HEK293 (cell line): ENCODE measurements at regions not wholly inside any gene's neighbourhood (a gene's known extent, or its start where the extent isn't known, plus 50 kb on each side); places are given as distances from the start of the nearest gene placed in this dataset.

Experiments used
- CTCF ChIA-PET: fragments of 350-600 bp; formaldehyde crosslinking; extraction: SDS; loops from one replicate; lab custom pipeline; 2021; ENCODE audit warnings: antibody characterized with exemption; lab: Yijun Ruan, JAX
- POLR2A ChIA-PET: fragments of 300-600 bp; formaldehyde crosslinking; extraction: SDS; loops from one replicate; lab custom pipeline; 2020; ENCODE audit warnings: antibody characterized with exemption, inconsistent platforms; lab: Yijun Ruan, JAX
- H3K27ac ChIP-seq: fragments of 200-500 bp; sonication (Bioruptor generic); 2 replicates; pipeline ENCODE4 v1.5.1; 2014; ENCODE audit warnings: low read depth, low read length, control low read depth, inconsistent platforms; ENCODE audit errors: extremely low read depth
- H3K36me3 ChIP-seq, 2 experiments: fragments of 200-500 bp in 1 of 2; sonication (Bioruptor generic) in 1 of 2; 1 replicate in 1 of 2; 2 replicates in 1 of 2; pipeline ENCODE4 v1.5.1; 2014 to 2017; ENCODE audit warnings: inconsistent platforms in 2 of 2, low read length in 2 of 2; ENCODE audit not compliant: control insufficient read depth in 2 of 2, insufficient read depth in 1 of 2
- H3K4me1 ChIP-seq: fragments of 200-500 bp; sonication (Bioruptor generic); 2 replicates; pipeline ENCODE4 v1.5.1; 2014; ENCODE audit warnings: mild to moderate bottlenecking, low read length, inconsistent platforms; ENCODE audit not compliant: control insufficient read depth, insufficient read depth
- H3K4me3 ChIP-seq: 2 replicates; pipeline ENCODE4 v1.5.1; 2011; ENCODE audit warnings: low read depth, mild to moderate bottlenecking, control low read depth, low read length, moderate library complexity
- H3K9me3 ChIP-seq: fragments of 200-500 bp; sonication (Bioruptor generic); 2 replicates; pipeline ENCODE4 v1.5.1; 2014; ENCODE audit warnings: low read depth, low read length, inconsistent platforms; ENCODE audit not compliant: control insufficient read depth, insufficient read depth
- INSM2 ChIP-seq: fragments of 450-650 bp; formaldehyde crosslinking; IDR thresholded peaks from 2 replicates; pipeline ENCODE4 v1.5.1; 2016; ENCODE audit warnings: missing biosample characterization, missing genetic modification characterization
- MEIS1 ChIP-seq: sonication (generic); formaldehyde crosslinking; IDR thresholded peaks from 2 replicates; pipeline ENCODE4 v1.8.1; 2022; ENCODE audit warnings: missing genetic modification reagents, mild to moderate bottlenecking, borderline replicate concordance
- MYNN ChIP-seq: fragments of 450-650 bp; formaldehyde crosslinking; IDR thresholded peaks from 2 replicates; pipeline ENCODE4 v1.5.1; 2016; ENCODE audit warnings: missing biosample characterization, missing genetic modification characterization, borderline replicate concordance
- MZF1 ChIP-seq: fragments of 450-650 bp; formaldehyde crosslinking; IDR thresholded peaks from 2 replicates; pipeline ENCODE4 v1.5.1; 2017; ENCODE audit warnings: missing biosample characterization, missing genetic modification characterization, borderline replicate concordance
- SCRT2 ChIP-seq: fragments of 450-650 bp; formaldehyde crosslinking; IDR thresholded peaks from 2 replicates; pipeline ENCODE4 v1.5.1; 2016; ENCODE audit warnings: missing biosample characterization, missing genetic modification characterization
- SETDB1 ChIP-seq: IDR thresholded peaks from one replicate; pipeline ENCODE4 v1.6.1; 2017; ENCODE audit warnings: mild to moderate bottlenecking, low read length, moderate library complexity, mixed read lengths; ENCODE audit not compliant: insufficient read length
- ZBTB21 ChIP-seq: fragments of 450-650 bp; formaldehyde crosslinking; IDR thresholded peaks from 2 replicates; pipeline ENCODE4 v1.5.1; 2017; ENCODE audit warnings: missing biosample characterization, missing genetic modification characterization
- ZFP3 ChIP-seq: fragments of 450-650 bp; formaldehyde crosslinking; IDR thresholded peaks from 2 replicates; pipeline ENCODE4 v1.5.1; 2016; ENCODE audit warnings: low read depth, missing biosample characterization, missing genetic modification characterization
- ZNF211 ChIP-seq: fragments of 450-650 bp; formaldehyde crosslinking; IDR thresholded peaks from 2 replicates; pipeline ENCODE4 v1.5.1; 2016; ENCODE audit warnings: low read depth, missing biosample characterization, missing genetic modification characterization
- ZNF341 ChIP-seq: fragments of 450-650 bp; formaldehyde crosslinking; IDR thresholded peaks from 2 replicates; pipeline ENCODE4; 2016; ENCODE audit warnings: low read depth, missing biosample characterization, missing genetic modification characterization
- ZNF398 ChIP-seq: fragments of 450-650 bp; formaldehyde crosslinking; IDR thresholded peaks from 2 replicates; pipeline ENCODE4 v1.5.1; 2017; ENCODE audit warnings: missing biosample characterization, missing genetic modification characterization
- ZNF513 ChIP-seq: fragments of 450-650 bp; IDR thresholded peaks from 2 replicates; pipeline ENCODE4 v1.5.1; 2018; ENCODE audit warnings: missing biosample characterization, missing genetic modification characterization
- ZNF596 ChIP-seq: fragments of 450-650 bp; IDR thresholded peaks from 2 replicates; pipeline ENCODE4 v1.5.0; 2018; ENCODE audit warnings: missing biosample characterization, mild to moderate bottlenecking, missing genetic modification characterization, moderate library complexity
- ZNF600 ChIP-seq: fragments of 450-650 bp; formaldehyde crosslinking; IDR thresholded peaks from 2 replicates; pipeline ENCODE4 v1.5.1; 2016; ENCODE audit warnings: missing biosample characterization, missing genetic modification characterization
- ZNF623 ChIP-seq: fragments of 450-650 bp; formaldehyde crosslinking; IDR thresholded peaks from 2 replicates; pipeline ENCODE4 v1.5.1; 2016; ENCODE audit warnings: missing biosample characterization, missing genetic modification characterization
- ZNF624 ChIP-seq: fragments of 450-650 bp; formaldehyde crosslinking; IDR thresholded peaks from 2 replicates; pipeline ENCODE4 v1.5.1; 2017; ENCODE audit warnings: missing biosample characterization, missing genetic modification characterization
- ZNF670 ChIP-seq: fragments of 450-650 bp; formaldehyde crosslinking; IDR thresholded peaks from 2 replicates; pipeline ENCODE4 v1.5.1; 2016; ENCODE audit warnings: missing biosample characterization, missing genetic modification characterization, low read depth
- ZNF701 ChIP-seq: fragments of 450-650 bp; formaldehyde crosslinking; IDR thresholded peaks from 2 replicates; pipeline ENCODE4 v1.5.1; 2016; ENCODE audit warnings: missing biosample characterization, missing genetic modification characterization
- ZNF776 ChIP-seq: fragments of 450-650 bp; formaldehyde crosslinking; IDR thresholded peaks from 2 replicates; pipeline ENCODE4 v1.5.0; 2017; ENCODE audit warnings: missing biosample characterization, missing genetic modification characterization, borderline replicate concordance
- TF ChIP-seq, protein P1 (sequence below): fragments of 450-650 bp; formaldehyde crosslinking; IDR thresholded peaks from 2 replicates; pipeline ENCODE4 v1.5.1; 2016; ENCODE audit warnings: missing biosample characterization, missing genetic modification characterization
- TF ChIP-seq, protein P2 (sequence below): fragments of 450-650 bp; formaldehyde crosslinking; IDR thresholded peaks from 2 replicates; pipeline ENCODE4 v1.5.0; 2017; ENCODE audit warnings: missing biosample characterization, missing genetic modification characterization, borderline replicate concordance
- TF ChIP-seq, protein P3 (sequence below): fragments of 450-650 bp; formaldehyde crosslinking; conservative IDR thresholded peaks from 2 replicates; pipeline ENCODE4 v1.5.1; 2016; ENCODE audit warnings: low read depth, missing biosample characterization, missing genetic modification characterization

DNA sequence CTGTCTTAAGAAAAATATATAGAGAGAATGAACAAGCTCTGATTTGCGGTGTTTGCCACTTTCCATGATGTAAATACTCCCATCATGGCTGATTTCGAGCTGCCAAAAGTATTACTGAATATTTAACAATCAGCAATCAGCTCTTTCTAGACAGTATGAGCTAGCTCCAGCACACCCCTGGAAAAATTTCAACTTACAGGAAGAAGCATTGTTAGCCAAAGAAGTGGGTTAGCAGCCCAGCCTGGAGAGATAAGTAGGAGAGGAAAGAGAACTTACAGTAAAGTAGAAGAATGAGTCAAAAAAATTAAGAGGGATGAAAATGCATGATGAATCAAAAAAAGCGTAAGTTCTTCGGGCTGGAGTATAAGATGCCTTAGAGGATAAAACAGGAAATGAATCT, 60.6 kb upstream of the ANK3 start (continued):
- TF ChIP-seq ZNF211 (tag by site-specific recombination) (no peak), SETDB1 (no peak), SCRT2 (no peak), MEIS1 (CRISPR knock-in tag) (no peak), MYNN (tag by site-specific recombination) (no peak), ZBTB21 (no peak), ZFP3 (tag by site-specific recombination) (no peak), ZNF623 (tag by site-specific recombination) (no peak), ZNF341 (no peak)
- TF ChIP-seq, protein P1, sequence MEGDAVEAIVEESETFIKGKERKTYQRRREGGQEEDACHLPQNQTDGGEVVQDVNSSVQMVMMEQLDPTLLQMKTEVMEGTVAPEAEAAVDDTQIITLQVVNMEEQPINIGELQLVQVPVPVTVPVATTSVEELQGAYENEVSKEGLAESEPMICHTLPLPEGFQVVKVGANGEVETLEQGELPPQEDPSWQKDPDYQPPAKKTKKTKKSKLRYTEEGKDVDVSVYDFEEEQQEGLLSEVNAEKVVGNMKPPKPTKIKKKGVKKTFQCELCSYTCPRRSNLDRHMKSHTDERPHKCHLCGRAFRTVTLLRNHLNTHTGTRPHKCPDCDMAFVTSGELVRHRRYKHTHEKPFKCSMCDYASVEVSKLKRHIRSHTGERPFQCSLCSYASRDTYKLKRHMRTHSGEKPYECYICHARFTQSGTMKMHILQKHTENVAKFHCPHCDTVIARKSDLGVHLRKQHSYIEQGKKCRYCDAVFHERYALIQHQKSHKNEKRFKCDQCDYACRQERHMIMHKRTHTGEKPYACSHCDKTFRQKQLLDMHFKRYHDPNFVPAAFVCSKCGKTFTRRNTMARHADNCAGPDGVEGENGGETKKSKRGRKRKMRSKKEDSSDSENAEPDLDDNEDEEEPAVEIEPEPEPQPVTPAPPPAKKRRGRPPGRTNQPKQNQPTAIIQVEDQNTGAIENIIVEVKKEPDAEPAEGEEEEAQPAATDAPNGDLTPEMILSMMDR: no peak
- TF ChIP-seq, protein P2, sequence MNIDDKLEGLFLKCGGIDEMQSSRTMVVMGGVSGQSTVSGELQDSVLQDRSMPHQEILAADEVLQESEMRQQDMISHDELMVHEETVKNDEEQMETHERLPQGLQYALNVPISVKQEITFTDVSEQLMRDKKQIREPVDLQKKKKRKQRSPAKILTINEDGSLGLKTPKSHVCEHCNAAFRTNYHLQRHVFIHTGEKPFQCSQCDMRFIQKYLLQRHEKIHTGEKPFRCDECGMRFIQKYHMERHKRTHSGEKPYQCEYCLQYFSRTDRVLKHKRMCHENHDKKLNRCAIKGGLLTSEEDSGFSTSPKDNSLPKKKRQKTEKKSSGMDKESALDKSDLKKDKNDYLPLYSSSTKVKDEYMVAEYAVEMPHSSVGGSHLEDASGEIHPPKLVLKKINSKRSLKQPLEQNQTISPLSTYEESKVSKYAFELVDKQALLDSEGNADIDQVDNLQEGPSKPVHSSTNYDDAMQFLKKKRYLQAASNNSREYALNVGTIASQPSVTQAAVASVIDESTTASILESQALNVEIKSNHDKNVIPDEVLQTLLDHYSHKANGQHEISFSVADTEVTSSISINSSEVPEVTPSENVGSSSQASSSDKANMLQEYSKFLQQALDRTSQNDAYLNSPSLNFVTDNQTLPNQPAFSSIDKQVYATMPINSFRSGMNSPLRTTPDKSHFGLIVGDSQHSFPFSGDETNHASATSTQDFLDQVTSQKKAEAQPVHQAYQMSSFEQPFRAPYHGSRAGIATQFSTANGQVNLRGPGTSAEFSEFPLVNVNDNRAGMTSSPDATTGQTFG (tag by site-specific recombination): no peak

GRCh38 chr10:60448246-60448645, 58.6 kb upstream of the ANK3 start:
- no peaks in the 10 kb centered on the region for H3K9me3 ChIP-seq
- no peaks in the 10 kb centered on the region; the same call in 1 of the 2 replicates for H3K4me1 ChIP-seq
- CTCF ChIA-PET: no interaction called here
- POLR2A ChIA-PET: no interaction called here
- no peak overlapping the region for H3K27ac ChIP-seq
- no peaks in the 10 kb centered on the region for H3K36me3 ChIP-seq
- H3K4me3 ChIP-seq: no peak overlapping the region
- TF ChIP-seq ZNF670 (tag by site-specific recombination) (no peak), ZNF600 (tag by site-specific recombination) (no peak), ZNF776 (tag by site-specific recombination) (no peak), ZNF398 (tag by site-specific recombination) (no peak), ZNF624 (no peak), ZNF596 (tag by site-specific recombination) (no peak), MZF1 (tag by site-specific recombination) (no peak), ZNF513 (no peak), INSM2 (tag by site-specific recombination) (no peak), ZNF701 (tag by site-specific recombination) (no peak)
- TF ChIP-seq, protein P3, sequence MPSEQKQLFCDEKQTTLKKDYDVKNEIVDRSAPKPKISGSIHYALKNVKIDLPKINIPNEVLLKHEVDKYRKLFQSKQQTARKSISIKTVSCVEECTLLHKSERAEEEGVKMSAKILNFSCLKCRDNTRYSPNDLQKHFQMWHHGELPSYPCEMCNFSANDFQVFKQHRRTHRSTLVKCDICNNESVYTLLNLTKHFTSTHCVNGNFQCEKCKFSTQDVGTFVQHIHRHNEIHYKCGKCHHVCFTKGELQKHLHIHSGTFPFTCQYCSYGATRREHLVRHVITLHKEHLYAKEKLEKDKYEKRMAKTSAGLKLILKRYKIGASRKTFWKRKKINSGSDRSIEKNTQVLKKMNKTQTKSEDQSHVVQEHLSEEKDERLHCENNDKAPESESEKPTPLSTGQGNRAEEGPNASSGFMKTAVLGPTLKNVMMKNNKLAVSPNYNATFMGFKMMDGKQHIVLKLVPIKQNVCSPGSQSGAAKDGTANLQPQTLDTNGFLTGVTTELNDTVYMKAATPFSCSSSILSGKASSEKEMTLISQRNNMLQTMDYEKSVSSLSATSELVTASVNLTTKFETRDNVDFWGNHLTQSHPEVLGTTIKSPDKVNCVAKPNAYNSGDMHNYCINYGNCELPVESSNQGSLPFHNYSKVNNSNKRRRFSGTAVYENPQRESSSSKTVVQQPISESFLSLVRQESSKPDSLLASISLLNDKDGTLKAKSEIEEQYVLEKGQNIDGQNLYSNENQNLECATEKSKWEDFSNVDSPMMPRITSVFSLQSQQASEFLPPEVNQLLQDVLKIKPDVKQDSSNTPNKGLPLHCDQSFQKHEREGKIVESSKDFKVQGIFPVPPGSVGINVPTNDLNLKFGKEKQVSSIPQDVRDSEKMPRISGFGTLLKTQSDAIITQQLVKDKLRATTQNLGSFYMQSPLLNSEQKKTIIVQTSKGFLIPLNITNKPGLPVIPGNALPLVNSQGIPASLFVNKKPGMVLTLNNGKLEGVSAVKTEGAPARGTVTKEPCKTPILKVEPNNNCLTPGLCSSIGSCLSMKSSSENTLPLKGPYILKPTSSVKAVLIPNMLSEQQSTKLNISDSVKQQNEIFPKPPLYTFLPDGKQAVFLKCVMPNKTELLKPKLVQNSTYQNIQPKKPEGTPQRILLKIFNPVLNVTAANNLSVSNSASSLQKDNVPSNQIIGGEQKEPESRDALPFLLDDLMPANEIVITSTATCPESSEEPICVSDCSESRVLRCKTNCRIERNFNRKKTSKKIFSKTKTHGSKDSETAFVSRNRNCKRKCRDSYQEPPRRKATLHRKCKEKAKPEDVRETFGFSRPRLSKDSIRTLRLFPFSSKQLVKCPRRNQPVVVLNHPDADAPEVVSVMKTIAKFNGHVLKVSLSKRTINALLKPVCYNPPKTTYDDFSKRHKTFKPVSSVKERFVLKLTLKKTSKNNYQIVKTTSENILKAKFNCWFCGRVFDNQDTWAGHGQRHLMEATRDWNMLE: no peak
